Loucy (cell line): ENCODE measurements at regions not wholly inside any gene's neighbourhood (a gene's known extent, or its start where the extent isn't known, plus 50 kb on each side); places are given as distances from the start of the nearest gene placed in this dataset.

Source experiments
- H2AFZ ChIP-seq: fragments of 200-600 bp; sonication (generic); 2 replicates; pipeline ENCODE4 v1.6.0; 2016; ENCODE audit warnings: antibody characterized with exemption, mild to moderate bottlenecking, low read length, moderate library complexity
- H3F3A ChIP-seq: fragments of 200-600 bp; 2 replicates; pipeline ENCODE4 v1.6.0; 2016; ENCODE audit warnings: antibody characterized with exemption, low read depth, mild to moderate bottlenecking
- H3K27me3 ChIP-seq: fragments of 200-600 bp; sonication (generic); 2 replicates; pipeline ENCODE4 v1.6.1; 2014; ENCODE audit warnings: low read length, mild to moderate bottlenecking; ENCODE audit not compliant: insufficient read depth, poor library complexity, severe bottlenecking
- H3K36me3 ChIP-seq: fragments of 200-600 bp; sonication (generic); 2 replicates; pipeline ENCODE4 v1.6.1; 2016; ENCODE audit warnings: low read length; ENCODE audit not compliant: insufficient read depth
- H3K4me1 ChIP-seq: fragments of 200-600 bp; sonication (generic); 2 replicates; pipeline ENCODE4 v1.5.1; 2014; ENCODE audit warnings: low read length, mild to moderate bottlenecking; ENCODE audit not compliant: insufficient read depth, poor library complexity, severe bottlenecking
- H3K4me2 ChIP-seq: fragments of 200-600 bp; sonication (generic); 2 replicates; pipeline ENCODE4 v1.6.0; 2014; ENCODE audit warnings: antibody characterized with exemption, low read length, low read depth, mild to moderate bottlenecking; ENCODE audit not compliant: poor library complexity, severe bottlenecking
- H3K4me3 ChIP-seq: fragments of 200-600 bp; sonication (generic); 2 replicates; pipeline ENCODE4 v1.5.1; 2014; ENCODE audit warnings: low read length, mild to moderate bottlenecking, mixed read lengths; ENCODE audit not compliant: poor library complexity, severe bottlenecking
- H3K79me2 ChIP-seq: fragments of 200-600 bp; sonication (generic); 2 replicates; pipeline ENCODE4 v1.6.1; 2014; ENCODE audit warnings: low read length; ENCODE audit not compliant: insufficient read depth
- H3K9ac ChIP-seq: fragments of 200-600 bp; sonication (generic); 2 replicates; pipeline ENCODE4 v1.6.0; 2014; ENCODE audit warnings: mild to moderate bottlenecking, low read depth, low read length, moderate library complexity; ENCODE audit not compliant: poor library complexity, severe bottlenecking
- H3K9me2 ChIP-seq: fragments of 200-600 bp; sonication (generic); replicated peaks from 2 replicates; pipeline ENCODE4 v1.6.1; 2016; ENCODE audit warnings: low read depth, low read length, mixed read lengths
- H3K9me3 ChIP-seq: fragments of 200-600 bp; sonication (generic); 2 replicates; pipeline ENCODE4 v1.6.1; 2014; ENCODE audit warnings: mild to moderate bottlenecking, antibody characterized with exemption, low read length, low read depth; ENCODE audit not compliant: insufficient read depth
- H4K20me1 ChIP-seq: fragments of 200-600 bp; sonication (generic); 2 replicates; pipeline ENCODE4 v1.6.0; 2014; ENCODE audit warnings: antibody characterized with exemption, low read length, mild to moderate bottlenecking; ENCODE audit not compliant: insufficient read depth, poor library complexity, severe bottlenecking
- EZH2phosphoT487 ChIP-seq: fragments of 200-600 bp; IDR thresholded peaks from 2 replicates; pipeline ENCODE4 v1.6.1; 2018; ENCODE audit warnings: antibody characterized with exemption, mild to moderate bottlenecking, moderate library complexity, borderline replicate concordance
- TF ChIP-seq, protein P1 (sequence below): fragments of 200-600 bp; sonication (generic); conservative IDR thresholded peaks from 2 replicates; pipeline ENCODE4 v1.5.1; 2014; ENCODE audit warnings: mild to moderate bottlenecking, antibody characterized with exemption, low read length

DNA sequence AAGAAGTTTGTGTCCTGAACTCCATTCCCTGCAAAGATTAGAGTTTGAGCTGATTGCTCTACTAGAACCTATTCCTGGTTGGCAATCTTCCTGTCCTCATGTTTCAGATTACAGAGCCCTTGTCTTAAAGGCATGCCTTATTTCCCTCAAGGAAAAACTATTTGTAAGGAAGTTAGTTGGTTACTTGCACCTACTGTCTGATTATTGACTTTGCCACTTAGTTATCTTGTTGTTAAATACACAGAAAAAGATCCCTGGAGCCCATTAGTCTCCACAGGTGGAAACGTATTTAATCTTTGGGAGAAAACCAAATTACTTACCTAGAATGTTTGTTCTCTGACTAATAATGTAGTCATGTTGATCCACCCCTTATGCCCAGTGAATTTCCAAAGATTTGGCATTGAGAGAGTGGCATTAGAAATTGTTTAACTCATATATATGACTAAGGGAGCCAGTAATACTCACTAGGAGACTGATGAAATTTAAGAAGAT lies 132.3 kb upstream of the ELL2 start:
- H3K9me3 ChIP-seq, result 0 out of 2 replicates have a peak, but pooled peaks cover 3% of the 10 kb centered on the region
- H3F3A ChIP-seq, result no peaks in the 10 kb centered on the region
- peaks cover 3% of the 10 kb centered on the region for H3K4me1 ChIP-seq
- TF ChIP-seq EZH2phosphoT487, result no peak
- TF ChIP-seq, protein P1, sequence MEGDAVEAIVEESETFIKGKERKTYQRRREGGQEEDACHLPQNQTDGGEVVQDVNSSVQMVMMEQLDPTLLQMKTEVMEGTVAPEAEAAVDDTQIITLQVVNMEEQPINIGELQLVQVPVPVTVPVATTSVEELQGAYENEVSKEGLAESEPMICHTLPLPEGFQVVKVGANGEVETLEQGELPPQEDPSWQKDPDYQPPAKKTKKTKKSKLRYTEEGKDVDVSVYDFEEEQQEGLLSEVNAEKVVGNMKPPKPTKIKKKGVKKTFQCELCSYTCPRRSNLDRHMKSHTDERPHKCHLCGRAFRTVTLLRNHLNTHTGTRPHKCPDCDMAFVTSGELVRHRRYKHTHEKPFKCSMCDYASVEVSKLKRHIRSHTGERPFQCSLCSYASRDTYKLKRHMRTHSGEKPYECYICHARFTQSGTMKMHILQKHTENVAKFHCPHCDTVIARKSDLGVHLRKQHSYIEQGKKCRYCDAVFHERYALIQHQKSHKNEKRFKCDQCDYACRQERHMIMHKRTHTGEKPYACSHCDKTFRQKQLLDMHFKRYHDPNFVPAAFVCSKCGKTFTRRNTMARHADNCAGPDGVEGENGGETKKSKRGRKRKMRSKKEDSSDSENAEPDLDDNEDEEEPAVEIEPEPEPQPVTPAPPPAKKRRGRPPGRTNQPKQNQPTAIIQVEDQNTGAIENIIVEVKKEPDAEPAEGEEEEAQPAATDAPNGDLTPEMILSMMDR, result no peak
- no peak overlapping the region for H3K9ac ChIP-seq
- no peak overlapping the region for H3K4me2 ChIP-seq
- no peaks in the 10 kb centered on the region for H3K27me3 ChIP-seq
- no peaks in the 10 kb centered on the region for H3K9me2 ChIP-seq
- H3K36me3 ChIP-seq, result no peaks in the 10 kb centered on the region
- no peak overlapping the region for H2AFZ ChIP-seq
- no peaks in the 10 kb centered on the region for H4K20me1 ChIP-seq
- H3K4me3 ChIP-seq, result no peak overlapping the region
- no peaks in the 10 kb centered on the region for H3K79me2 ChIP-seq

DNA sequence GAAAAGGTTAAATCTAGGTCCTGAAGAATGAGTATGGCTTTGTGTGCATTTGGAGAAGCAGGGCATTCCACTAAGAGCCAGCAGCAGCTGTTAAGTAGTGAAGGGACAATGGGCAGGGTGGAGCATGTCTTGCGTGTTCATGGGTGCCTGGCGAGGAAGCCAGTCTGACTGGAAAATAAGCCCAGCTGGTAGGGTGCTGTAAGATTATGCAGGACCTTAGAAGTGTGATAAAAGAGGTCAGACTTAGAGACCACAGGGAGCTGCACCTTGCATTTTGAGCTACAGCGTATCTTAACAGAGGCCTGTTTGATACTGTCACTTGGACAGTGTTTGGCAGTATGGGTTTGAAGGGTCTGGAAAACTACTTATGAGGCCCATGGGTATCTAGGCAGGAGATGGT lies 131.7 kb upstream of the ELL2 start:
- H3F3A ChIP-seq, result no peaks in the 10 kb centered on the region
- H3K79me2 ChIP-seq, result no peaks in the 10 kb centered on the region
- H3K9me2 ChIP-seq, result no peaks in the 10 kb centered on the region
- no peak overlapping the region for H3K4me2 ChIP-seq
- H3K9ac ChIP-seq, result no peak overlapping the region
- no peak for TF ChIP-seq EZH2phosphoT487
- TF ChIP-seq, protein P1, result no peak
- H3K9me3 ChIP-seq, result 0 out of 2 replicates have a peak, but pooled peaks cover under 1% of the 10 kb centered on the region
- H4K20me1 ChIP-seq, result no peaks in the 10 kb centered on the region
- no peak overlapping the region for H2AFZ ChIP-seq
- peaks cover 4% of the 10 kb centered on the region for H3K4me1 ChIP-seq
- H3K36me3 ChIP-seq, result no peaks in the 10 kb centered on the region
- H3K4me3 ChIP-seq, result no peak overlapping the region
- no peaks in the 10 kb centered on the region for H3K27me3 ChIP-seq

DNA sequence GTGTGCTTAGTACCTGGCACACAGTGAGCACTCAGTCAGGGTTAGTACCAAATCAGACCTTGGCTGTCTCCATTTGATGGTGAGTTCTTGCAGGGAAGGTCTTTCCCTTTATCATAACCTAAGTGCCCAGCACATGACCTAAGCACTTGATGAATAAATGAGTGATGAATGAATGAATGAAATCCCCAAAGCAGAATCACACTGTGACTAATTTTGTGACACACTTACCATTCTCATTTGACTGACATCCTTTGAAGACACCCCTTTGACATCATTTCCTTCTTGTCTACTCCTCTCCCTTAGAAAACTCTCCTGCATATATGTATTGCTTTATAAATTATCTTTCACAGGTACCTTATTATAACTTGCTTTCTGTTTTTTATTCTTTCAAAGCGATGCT lies 130.2 kb upstream of the ELL2 start:
- Histone ChIP-seq H3K4me2 (no peak overlapping the region), H3F3A (no peaks in the 10 kb centered on the region), H3K9ac (no peak overlapping the region), H3K79me2 (no peaks in the 10 kb centered on the region), H4K20me1 (no peaks in the 10 kb centered on the region), H2AFZ (no peak overlapping the region), H3K36me3 (no peaks in the 10 kb centered on the region), H3K27me3 (no peaks in the 10 kb centered on the region), H3K4me1 (peaks cover 14% of the 10 kb centered on the region), H3K4me3 (no peak overlapping the region), H3K9me2 (no peaks in the 10 kb centered on the region), H3K9me3 (no peaks in the 10 kb centered on the region)
- TF ChIP-seq EZH2phosphoT487, result no peak
- TF ChIP-seq, protein P1, result no peak
